Spleen (tissue), 11 donors: ENCODE measurements at regions not wholly inside any gene's neighbourhood (a gene's known extent, or its start where the extent isn't known, plus 50 kb on each side); places are given as distances from the start of the nearest gene placed in this dataset.

ENCODE experiments used
- DNase-seq: peaks from one replicate; pipeline ENCODE4 v3.0.0-alpha.2; 2020
- H3K27ac ChIP-seq, 8 donors: fragments of 200-600 bp; sonication (generic) in 7 of 8; 1 replicate in 4 of 8; 2 replicates in 4 of 8; pipeline versions ENCODE4 v1.5.0 to v1.8.0; 2016 to 2021; ENCODE audit warnings: inconsistent platforms in 4 of 8, mild to moderate bottlenecking in 4 of 8, moderate library complexity in 1 of 8
- H3K27me3 ChIP-seq, 7 donors: fragments of 200-600 bp; sonication (generic) in 6 of 7; replicated peaks in 1 of 7; 1 replicate in 4 of 7; 2 replicates in 3 of 7; pipeline versions ENCODE4 v1.5.0 to v1.8.0; 2016 to 2021; ENCODE audit warnings: inconsistent platforms in 3 of 7, mild to moderate bottlenecking in 1 of 7
- H3K36me3 ChIP-seq, 6 donors: fragments of 200-600 bp; sonication (generic) in 5 of 6; 1 replicate in 4 of 6; 2 replicates in 2 of 6; pipeline versions ENCODE4 v1.5.0 to v1.8.0; 2016 to 2021; ENCODE audit warnings: inconsistent platforms in 2 of 6
- H3K4me1 ChIP-seq, 6 donors: fragments of 200-600 bp; sonication (generic) in 5 of 6; 1 replicate in 3 of 6; 2 replicates in 3 of 6; pipeline versions ENCODE4 v1.5.0 to v1.8.0; 2016 to 2021; ENCODE audit warnings: inconsistent platforms in 3 of 6
- H3K4me3 ChIP-seq, 8 donors: fragments of 200-600 bp; sonication (generic) in 7 of 8; 1 replicate in 4 of 8; 2 replicates in 4 of 8; pipeline versions ENCODE4 v1.5.0 to v1.8.0; 2016 to 2021; ENCODE audit warnings: inconsistent platforms in 4 of 8, mild to moderate bottlenecking in 4 of 8, moderate library complexity in 2 of 8
- H3K9me3 ChIP-seq, 8 donors: fragments of 200-600 bp; sonication (generic) in 7 of 8; 1 replicate in 4 of 8; 2 replicates in 4 of 8; pipeline versions ENCODE4 v1.5.0 to v1.8.0; 2016 to 2021; ENCODE audit warnings: inconsistent platforms in 4 of 8
- CTCF ChIP-seq, 11 experiments: fragments of 200-600 bp in 7 of 11; fragments of 450-650 bp in 4 of 11; sonication (generic) in 4 of 11; IDR thresholded peaks in 8 of 11; conservative IDR thresholded peaks in 3 of 11; 1 replicate in 7 of 11; 2 replicates in 4 of 11; pipeline versions ENCODE4 v1.4.0 to v1.8.0; 2016 to 2021; ENCODE audit warnings: antibody characterized with exemption in 11 of 11, inconsistent platforms in 4 of 11, mild to moderate bottlenecking in 1 of 11
- POLR2A ChIP-seq, 3 donors: fragments of 450-650 bp; IDR thresholded peaks; one replicate each; pipeline ENCODE4 v1.5.1; 2017; ENCODE audit warnings: antibody characterized with exemption in 3 of 3, mild to moderate bottlenecking in 1 of 3
- POLR2AphosphoS5 ChIP-seq, 3 donors: sonication (generic); formaldehyde crosslinking; IDR thresholded peaks; one replicate each; pipeline ENCODE4 v1.5.1; 2017; ENCODE audit warnings: antibody characterized with exemption in 3 of 3
- WGBS, 5 donors: extraction: QIAGEN DNeasy Blood & Tissue Kit in 3 of 5; methylation state at CpG; one replicate each; pipeline versions ENCODE4 v1.1.5 to v1.1.7; 2013 to 2018; 5-methylcytosine and 5-hydroxymethylcytosine counted together
- intact Hi-C: fragments of 100-400 bp; cut with DNase I; formaldehyde crosslinking; loops from one replicate; pipeline ENCODE4 v1.15.0; 2023; ENCODE audit warnings: low total_unique reads
- donor health status: healthy with polysubstance abuse.
- donor health status: DM: no; HTN: no; CAD: no; lungs with moderate emphysema.
- donor health status: DM: no; HTN: no; CAD: no.
- donor health status: Bipolar disorder and iron deficiency.
- donor health status: healthy.
- donor health status: DM: no; HTN: no; CAD: no.
- donor health status: DM: yes; HTN: yes; CAD: no.

- H3K36me3 ChIP-seq = no peaks in the 10 kb centered on the region
- H3K4me1 ChIP-seq = no peaks in the 10 kb centered on the region
- no peaks in the 10 kb centered on the region for H3K27me3 ChIP-seq
- 80 to 89% (median 84%) methylated on average over 11 of the region's 11 CpGs for WGBS, 5 donors
- intact Hi-C loops = no loop called here
- no peak for DNase-seq
- H3K4me3 ChIP-seq = no peak overlapping the region
- no peak overlapping the region for H3K27ac ChIP-seq
- TF ChIP-seq CTCF (IDR thresholded peaks at IDR 0.05 in 8 of 11, conservative IDR thresholded peaks at IDR 0.05 in 3 of 11) = no peak
- no peak for TF ChIP-seq POLR2A (IDR thresholded peaks at IDR 0.05)
- no peak for TF ChIP-seq POLR2AphosphoS5 (IDR thresholded peaks at IDR 0.05)
- H3K9me3 ChIP-seq = peaks cover 0 to 64% (median 3%) of the 10 kb centered on the region in 8 donors
Observed at GRCh38 chr19:23547816-23548430, 139.1 kb downstream of the ZNF675 start.

- Histone ChIP-seq H3K36me3 (no peaks in the 10 kb centered on the region), H3K27ac (no peak overlapping the region), H3K4me1 (no peaks in the 10 kb centered on the region), H3K27me3 (no peaks in the 10 kb centered on the region), H3K4me3 (no peak overlapping the region), H3K9me3 (peaks cover 0 to 63% (median 3%) of the 10 kb centered on the region in 8 donors)
- TF ChIP-seq CTCF (IDR thresholded peaks at IDR 0.05 in 8 of 11, conservative IDR thresholded peaks at IDR 0.05 in 3 of 11) (no peak), POLR2A (IDR thresholded peaks at IDR 0.05) (no peak), POLR2AphosphoS5 (IDR thresholded peaks at IDR 0.05) (no peak)
- DNase-seq = no peak
- intact Hi-C loops = no loop called here
- 84 to 93% (median 90%) methylated on average over 3 of the region's 3 CpGs for WGBS, 5 donors
Observed at GRCh38 chr19:23547156-23547555, 139.9 kb downstream of the ZNF675 start.

DNA sequence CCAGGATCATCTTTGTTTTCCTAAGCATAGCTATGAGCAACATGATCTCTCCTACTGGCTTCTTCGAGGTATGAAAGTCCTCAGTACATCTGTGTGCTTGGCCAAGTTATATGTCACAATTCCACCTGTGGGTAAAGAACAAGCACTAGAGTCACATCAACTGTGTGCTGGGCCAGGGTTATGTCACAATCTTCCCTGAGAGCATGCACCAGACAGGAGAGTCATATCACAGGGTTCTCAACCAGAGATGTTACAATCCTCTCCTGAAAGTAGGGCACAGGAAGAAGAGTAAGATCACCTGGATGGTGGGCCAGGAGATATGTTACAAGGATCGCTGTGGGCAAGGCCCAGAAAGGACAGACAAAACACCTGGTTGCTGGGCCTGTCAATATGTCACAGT lies 143.7 kb downstream of the ZNF675 start:
- DNase-seq = no peak
- H3K4me1 ChIP-seq = no peaks in the 10 kb centered on the region
- H3K9me3 ChIP-seq = peaks cover 0 to 57% (median 0%) of the 10 kb centered on the region in 8 donors
- H3K27me3 ChIP-seq = no peaks in the 10 kb centered on the region
- TF ChIP-seq POLR2A (IDR thresholded peaks at IDR 0.05) = no peak
- TF ChIP-seq CTCF (IDR thresholded peaks at IDR 0.05 in 8 of 11, conservative IDR thresholded peaks at IDR 0.05 in 3 of 11) = no peak
- no peak for TF ChIP-seq POLR2AphosphoS5 (IDR thresholded peaks at IDR 0.05)
- H3K27ac ChIP-seq = no peak overlapping the region
- no peaks in the 10 kb centered on the region for H3K36me3 ChIP-seq
- intact Hi-C loops = no loop called here
- WGBS, 5 donors = 71 to 93% (median 73%) methylated on average over 2 of the region's 2 CpGs
- no peak overlapping the region for H3K4me3 ChIP-seq

DNA sequence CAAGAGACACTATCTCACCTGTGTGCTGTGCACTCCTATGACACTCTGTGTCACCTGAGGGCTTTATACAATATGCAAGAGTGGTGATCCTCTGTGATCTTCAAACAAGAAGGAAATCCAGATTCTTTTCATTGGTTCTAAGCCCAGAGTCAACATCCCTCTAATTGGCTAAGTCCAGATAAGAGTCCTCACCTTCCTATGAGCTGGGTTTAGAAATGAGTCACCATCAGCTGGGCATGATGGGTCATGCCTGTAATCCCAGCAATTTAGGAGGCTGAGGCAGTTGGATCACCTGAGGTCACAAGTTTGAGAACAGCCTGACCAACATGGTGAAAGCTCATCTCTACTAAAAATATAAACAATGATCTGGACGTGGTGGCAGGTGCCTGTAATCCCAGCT lies 144.4 kb downstream of the ZNF675 start:
- H3K4me3 ChIP-seq = no peak overlapping the region
- peaks cover 0 to 65% (median 2%) of the 10 kb centered on the region in 8 donors for H3K9me3 ChIP-seq
- no peak overlapping the region for H3K27ac ChIP-seq
- no peaks in the 10 kb centered on the region for H3K36me3 ChIP-seq
- DNase-seq = no peak
- TF ChIP-seq POLR2A (IDR thresholded peaks at IDR 0.05) = no peak
- TF ChIP-seq CTCF (IDR thresholded peaks at IDR 0.05 in 8 of 11, conservative IDR thresholded peaks at IDR 0.05 in 3 of 11) = no peak
- TF ChIP-seq POLR2AphosphoS5 (IDR thresholded peaks at IDR 0.05) = no peak
- H3K27me3 ChIP-seq = no peaks in the 10 kb centered on the region
- no peaks in the 10 kb centered on the region for H3K4me1 ChIP-seq
- 45 to 100% (median 53%) methylated on average over 1 of the region's 1 CpG for WGBS, 5 donors
- intact Hi-C loops = no loop called here
